ENCODE measurements at regions not wholly inside any gene's neighbourhood (a gene's known extent, or its start where the extent isn't known, plus 50 kb on each side); places are given as distances from the start of the nearest gene placed in this dataset.
"Not testable (repeated sequence)": the region's sequence is repeated elsewhere in the genome, so short reads cannot be mapped to it uniquely, and the experiment has no call there.

DNA sequence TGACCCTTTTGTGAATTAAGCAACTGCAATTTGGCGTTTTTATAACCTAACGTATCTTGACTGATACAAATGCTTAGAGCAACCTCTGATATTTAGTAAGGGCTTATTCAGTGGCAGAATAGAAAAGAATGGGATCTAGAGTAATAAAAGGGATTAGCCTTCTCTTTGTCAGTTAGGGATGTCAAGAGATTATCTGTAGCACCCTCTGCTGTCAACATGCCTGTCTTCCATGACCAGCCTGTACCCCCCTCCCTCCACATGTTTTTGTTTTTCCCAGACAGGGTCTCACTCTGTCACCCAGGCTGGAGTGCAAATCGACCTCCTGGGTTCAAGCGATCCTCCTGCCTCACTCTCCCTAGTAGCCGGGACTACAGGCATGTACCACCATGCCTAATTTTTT, 198.1 kb downstream of the NPIPA7 start:
- TF ChIP-seq ZNF768 (tag by site-specific recombination; IDR thresholded peaks at IDR 0.05); ZNF530 (tag by site-specific recombination; IDR thresholded peaks at IDR 0.05; ENCODE audit: low read depth); ZNF274 (IDR thresholded peaks at IDR 0.05; ENCODE audit: low read length); ZNF274 (tag by site-specific recombination; IDR thresholded peaks at IDR 0.05; ENCODE audit: borderline replicate concordance); TCF7L2 (IDR thresholded peaks at IDR 0.05; ENCODE audit: borderline replicate concordance, low read depth, low read length); ZNF777 (tag by site-specific recombination; IDR thresholded peaks at IDR 0.05; ENCODE audit: borderline replicate concordance); REPIN1 (tag by site-specific recombination; IDR thresholded peaks at IDR 0.05; ENCODE audit: low read depth); ZNF629 (tag by site-specific recombination; IDR thresholded peaks at IDR 0.05); ZSCAN30 (tag by site-specific recombination; IDR thresholded peaks at IDR 0.05); ZNF571 (tag by site-specific recombination; IDR thresholded peaks at IDR 0.05): not testable (repeated sequence)
- TF ChIP-seq, protein P1, sequence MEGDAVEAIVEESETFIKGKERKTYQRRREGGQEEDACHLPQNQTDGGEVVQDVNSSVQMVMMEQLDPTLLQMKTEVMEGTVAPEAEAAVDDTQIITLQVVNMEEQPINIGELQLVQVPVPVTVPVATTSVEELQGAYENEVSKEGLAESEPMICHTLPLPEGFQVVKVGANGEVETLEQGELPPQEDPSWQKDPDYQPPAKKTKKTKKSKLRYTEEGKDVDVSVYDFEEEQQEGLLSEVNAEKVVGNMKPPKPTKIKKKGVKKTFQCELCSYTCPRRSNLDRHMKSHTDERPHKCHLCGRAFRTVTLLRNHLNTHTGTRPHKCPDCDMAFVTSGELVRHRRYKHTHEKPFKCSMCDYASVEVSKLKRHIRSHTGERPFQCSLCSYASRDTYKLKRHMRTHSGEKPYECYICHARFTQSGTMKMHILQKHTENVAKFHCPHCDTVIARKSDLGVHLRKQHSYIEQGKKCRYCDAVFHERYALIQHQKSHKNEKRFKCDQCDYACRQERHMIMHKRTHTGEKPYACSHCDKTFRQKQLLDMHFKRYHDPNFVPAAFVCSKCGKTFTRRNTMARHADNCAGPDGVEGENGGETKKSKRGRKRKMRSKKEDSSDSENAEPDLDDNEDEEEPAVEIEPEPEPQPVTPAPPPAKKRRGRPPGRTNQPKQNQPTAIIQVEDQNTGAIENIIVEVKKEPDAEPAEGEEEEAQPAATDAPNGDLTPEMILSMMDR (tag by site-specific recombination; IDR thresholded peaks at IDR 0.05): not testable (repeated sequence)
- TF ChIP-seq, protein P2, sequence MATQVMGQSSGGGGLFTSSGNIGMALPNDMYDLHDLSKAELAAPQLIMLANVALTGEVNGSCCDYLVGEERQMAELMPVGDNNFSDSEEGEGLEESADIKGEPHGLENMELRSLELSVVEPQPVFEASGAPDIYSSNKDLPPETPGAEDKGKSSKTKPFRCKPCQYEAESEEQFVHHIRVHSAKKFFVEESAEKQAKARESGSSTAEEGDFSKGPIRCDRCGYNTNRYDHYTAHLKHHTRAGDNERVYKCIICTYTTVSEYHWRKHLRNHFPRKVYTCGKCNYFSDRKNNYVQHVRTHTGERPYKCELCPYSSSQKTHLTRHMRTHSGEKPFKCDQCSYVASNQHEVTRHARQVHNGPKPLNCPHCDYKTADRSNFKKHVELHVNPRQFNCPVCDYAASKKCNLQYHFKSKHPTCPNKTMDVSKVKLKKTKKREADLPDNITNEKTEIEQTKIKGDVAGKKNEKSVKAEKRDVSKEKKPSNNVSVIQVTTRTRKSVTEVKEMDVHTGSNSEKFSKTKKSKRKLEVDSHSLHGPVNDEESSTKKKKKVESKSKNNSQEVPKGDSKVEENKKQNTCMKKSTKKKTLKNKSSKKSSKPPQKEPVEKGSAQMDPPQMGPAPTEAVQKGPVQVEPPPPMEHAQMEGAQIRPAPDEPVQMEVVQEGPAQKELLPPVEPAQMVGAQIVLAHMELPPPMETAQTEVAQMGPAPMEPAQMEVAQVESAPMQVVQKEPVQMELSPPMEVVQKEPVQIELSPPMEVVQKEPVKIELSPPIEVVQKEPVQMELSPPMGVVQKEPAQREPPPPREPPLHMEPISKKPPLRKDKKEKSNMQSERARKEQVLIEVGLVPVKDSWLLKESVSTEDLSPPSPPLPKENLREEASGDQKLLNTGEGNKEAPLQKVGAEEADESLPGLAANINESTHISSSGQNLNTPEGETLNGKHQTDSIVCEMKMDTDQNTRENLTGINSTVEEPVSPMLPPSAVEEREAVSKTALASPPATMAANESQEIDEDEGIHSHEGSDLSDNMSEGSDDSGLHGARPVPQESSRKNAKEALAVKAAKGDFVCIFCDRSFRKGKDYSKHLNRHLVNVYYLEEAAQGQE (tag by site-specific recombination; IDR thresholded peaks at IDR 0.05): not testable (repeated sequence)

Measured in HEK293 (cell line).